Neuron (in vitro differentiated cells): ENCODE measurements at regions not wholly inside any gene's neighbourhood (a gene's known extent, or its start where the extent isn't known, plus 50 kb on each side); places are given as distances from the start of the nearest gene placed in this dataset.
"Not testable (repeated sequence)": the region's sequence is repeated elsewhere in the genome, so short reads cannot be mapped to it uniquely, and the experiment has no call there.

Experiments used
- H2AFZ ChIP-seq: one replicate; pipeline ENCODE4 v1.6.1; 2013; ENCODE audit warnings: low read depth, mild to moderate bottlenecking, inconsistent platforms, low read length, moderate library complexity
- H3K27me3 ChIP-seq: one replicate; pipeline ENCODE4 v1.6.1; 2013; ENCODE audit warnings: low read length; ENCODE audit not compliant: insufficient read depth
- H3K36me3 ChIP-seq: one replicate; pipeline ENCODE4 v1.6.1; 2013; ENCODE audit warnings: low read length; ENCODE audit not compliant: insufficient read depth
- H3K4me1 ChIP-seq: one replicate; pipeline ENCODE4 v1.6.1; 2013; ENCODE audit warnings: low read length; ENCODE audit not compliant: insufficient read depth
- H3K4me3 ChIP-seq: 2 replicates; pipeline ENCODE4 v1.5.1; 2013; ENCODE audit warnings: mild to moderate bottlenecking, low read length, moderate library complexity
- H3K9me3 ChIP-seq: one replicate; pipeline ENCODE4 v1.6.1; 2013; ENCODE audit warnings: low read length

DNA sequence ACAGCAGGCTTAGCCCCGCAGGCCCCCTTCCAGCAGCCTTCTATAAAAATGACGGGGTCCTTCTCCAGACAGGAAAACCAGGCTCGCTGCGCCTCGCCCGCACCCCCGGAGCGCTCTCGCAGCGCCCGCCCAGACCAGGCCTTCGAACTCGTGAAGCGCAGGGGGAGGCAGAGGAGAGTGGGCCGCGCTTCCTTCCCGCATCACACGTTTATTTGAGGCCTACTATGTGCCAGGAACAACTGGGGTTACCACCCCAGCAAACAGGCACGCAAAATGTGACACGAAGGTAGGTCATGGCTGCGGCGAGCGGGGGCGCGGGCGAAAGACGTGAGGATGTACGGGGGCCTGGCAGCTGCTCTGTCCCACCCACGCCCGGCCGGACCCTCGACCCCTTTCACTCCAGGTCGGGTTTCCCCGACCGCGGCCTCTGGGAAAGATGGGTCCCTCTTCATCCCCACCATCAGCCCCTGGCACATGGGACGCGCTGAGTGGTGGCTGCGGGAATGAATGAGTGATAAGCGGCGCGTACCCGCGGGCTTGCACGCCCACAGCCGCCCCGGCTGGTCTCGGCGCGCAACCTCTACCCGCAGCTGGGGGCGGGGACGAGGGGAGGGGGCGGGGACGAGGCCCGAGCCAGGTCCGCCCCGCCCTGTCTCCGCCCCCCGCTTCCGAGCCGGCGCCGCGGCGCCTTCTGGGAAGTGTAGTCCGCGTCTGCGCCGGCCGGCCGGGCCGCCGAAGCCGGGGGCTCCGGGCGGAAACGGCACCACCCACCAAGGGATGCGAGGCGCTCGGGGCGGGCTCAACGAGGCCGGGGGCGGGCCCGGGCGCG is 59.1 kb downstream of the ZNF467 start:
- peak overlapping the region; percentile 93 for H3K4me3 ChIP-seq
- H3K4me1 ChIP-seq = peaks cover 11% of the 10 kb centered on the region
- no peaks in the 10 kb centered on the region for H3K27me3 ChIP-seq
- no peaks in the 10 kb centered on the region for H3K36me3 ChIP-seq
- peak overlapping the region; percentile 85 for H2AFZ ChIP-seq
- H3K9me3 ChIP-seq = peaks cover 2% of the 10 kb centered on the region

- Histone ChIP-seq H3K4me3 (no peak overlapping the region), H2AFZ (peak overlapping the region; percentile 85), H3K4me1 (peaks cover 11% of the 10 kb centered on the region), H3K27me3 (no peaks in the 10 kb centered on the region), H3K36me3 (no peaks in the 10 kb centered on the region), H3K9me3 (no peaks in the 10 kb centered on the region)
Observed at GRCh38 chr7:149713731-149714068, 59.7 kb downstream of the ZNF467 start.

DNA sequence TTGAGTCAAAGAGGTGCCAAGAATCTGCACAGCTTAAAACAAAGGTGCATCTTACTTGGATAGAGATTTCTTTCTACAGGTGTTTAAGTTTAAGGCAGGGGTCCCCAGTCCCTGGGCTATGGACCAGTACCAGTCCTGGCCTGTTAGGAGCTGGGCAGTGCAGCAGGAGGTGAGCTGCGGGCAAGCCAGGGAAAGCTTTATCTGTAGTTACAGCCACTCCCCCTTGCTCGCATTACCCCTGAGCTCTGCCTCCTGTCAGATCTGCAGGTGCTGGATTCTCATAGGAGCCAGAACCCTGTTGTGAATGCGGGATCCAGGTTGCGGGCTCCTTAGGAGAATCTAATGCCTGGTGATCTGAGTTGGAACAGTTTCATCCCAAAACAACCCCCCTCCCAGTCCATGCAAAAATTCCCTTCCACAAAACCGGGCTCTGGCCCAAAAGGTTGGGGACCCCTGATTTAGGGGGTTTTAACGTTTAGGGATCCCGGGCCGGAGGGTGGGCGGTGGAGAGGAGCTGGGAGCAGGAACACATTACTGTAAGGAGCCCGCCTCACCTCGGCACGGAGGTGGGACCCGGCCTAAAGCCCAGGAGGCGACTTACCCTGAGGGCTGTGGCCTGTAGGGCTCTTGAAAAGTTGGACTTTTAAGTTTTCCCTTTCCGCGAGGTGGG is 60.2 kb downstream of the ZNF467 start:
- H3K4me1 ChIP-seq = peaks cover 11% of the 10 kb centered on the region
- no peak overlapping the region for H2AFZ ChIP-seq
- H3K36me3 ChIP-seq = no peaks in the 10 kb centered on the region
- no peaks in the 10 kb centered on the region for H3K27me3 ChIP-seq
- no peaks in the 10 kb centered on the region for H3K9me3 ChIP-seq
- H3K4me3 ChIP-seq = no peak overlapping the region

GRCh38 chr7:149708026-149708425 is 65.4 kb downstream of the ZNF467 start:
- Histone ChIP-seq H3K4me3 (no peak overlapping the region), H3K9me3 (peaks cover 4% of the 10 kb centered on the region), H3K27me3 (no peaks in the 10 kb centered on the region), H2AFZ (no peak overlapping the region), H3K4me1 (peaks cover 5% of the 10 kb centered on the region), H3K36me3 (no peaks in the 10 kb centered on the region)

- Histone ChIP-seq H3K9me3 (peaks cover 4% of the 10 kb centered on the region), H2AFZ (no peak overlapping the region), H3K27me3 (no peaks in the 10 kb centered on the region), H3K36me3 (no peaks in the 10 kb centered on the region), H3K4me3 (no peak overlapping the region), H3K4me1 (peaks cover 10% of the 10 kb centered on the region)
Observed at GRCh38 chr7:149707448-149707886, 65.9 kb downstream of the ZNF467 start.

- H3K27me3 ChIP-seq = no peaks in the 10 kb centered on the region
- H2AFZ ChIP-seq = no peak overlapping the region
- H3K4me3 ChIP-seq = no peak overlapping the region
- H3K4me1 ChIP-seq = peaks cover 10% of the 10 kb centered on the region
- H3K9me3 ChIP-seq = peaks cover 9% of the 10 kb centered on the region
- H3K36me3 ChIP-seq = no peaks in the 10 kb centered on the region
Observed at GRCh38 chr7:149706398-149706797, 67.0 kb downstream of the ZNF467 start.

DNA sequence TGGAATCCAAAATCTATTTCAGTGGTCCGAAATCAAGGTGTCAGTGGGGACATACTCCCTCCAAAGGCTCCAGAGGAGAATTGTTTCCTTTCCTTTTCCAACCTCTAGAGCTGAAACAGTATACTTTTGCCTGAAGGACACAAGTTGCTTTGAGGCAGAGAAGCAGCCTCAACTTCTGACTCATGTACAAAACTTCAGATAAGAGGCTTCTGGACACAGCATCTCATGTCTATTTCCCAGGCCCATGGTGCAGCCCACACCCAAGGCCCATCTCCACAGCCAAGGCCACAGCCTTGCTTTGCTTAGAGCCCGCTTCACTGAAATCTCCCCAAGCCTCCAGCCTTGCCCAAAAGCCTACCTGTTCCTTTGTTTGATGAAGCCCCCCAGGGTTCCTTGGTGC is 68.9 kb downstream of the ZNF467 start:
- Histone ChIP-seq H3K4me3 (no peak overlapping the region), H3K27me3 (no peaks in the 10 kb centered on the region), H2AFZ (no peak overlapping the region), H3K36me3 (no peaks in the 10 kb centered on the region), H3K9me3 (peaks cover 16% of the 10 kb centered on the region), H3K4me1 (peaks cover 10% of the 10 kb centered on the region)

DNA sequence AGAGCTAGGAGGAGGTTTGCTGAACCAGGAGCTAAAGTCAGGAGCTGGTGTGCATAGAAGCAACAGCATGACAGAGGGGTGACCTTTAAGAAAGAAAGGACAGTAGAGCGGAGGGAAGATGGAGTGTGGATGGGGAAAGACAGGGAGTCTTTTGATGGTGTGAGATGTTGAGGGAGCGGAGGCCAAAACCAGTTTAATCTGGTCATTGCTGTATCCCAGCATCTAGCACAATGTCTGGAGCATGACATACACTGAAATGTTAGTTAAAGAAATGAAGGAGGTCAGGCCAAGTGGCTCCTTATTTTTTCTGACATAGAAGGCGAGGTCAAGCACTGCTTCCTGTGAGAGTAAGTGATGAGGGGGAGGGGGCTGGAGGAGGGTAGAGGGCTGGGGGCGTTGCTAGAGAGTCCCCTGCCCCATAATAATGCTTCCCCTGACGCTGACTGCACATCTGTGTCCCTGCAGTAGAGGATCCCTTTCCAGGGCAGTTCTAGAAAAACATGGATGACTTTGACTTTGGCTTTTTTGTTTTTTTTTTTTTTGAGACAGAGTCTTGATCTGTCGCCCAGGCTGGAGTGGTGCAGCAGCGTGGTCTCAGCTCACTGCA is 70.2 kb downstream of the ZNF467 start:
- Histone ChIP-seq H3K9me3 (peaks cover 16% of the 10 kb centered on the region), H3K36me3 (no peaks in the 10 kb centered on the region), H3K4me1 (peaks cover 10% of the 10 kb centered on the region), H2AFZ (peak overlapping the region; percentile 51), H3K27me3 (no peaks in the 10 kb centered on the region), H3K4me3 (no peak overlapping the region)

- peaks cover 13% of the 10 kb centered on the region for H3K9me3 ChIP-seq
- no peak overlapping the region for H3K4me3 ChIP-seq
Observed at GRCh38 chr7:149701495-149702240, 71.7 kb downstream of the ZNF467 start.

GRCh38 chr7:149697767-149698166 is 75.6 kb downstream of the ZNF467 start:
- H3K4me1 ChIP-seq, H2AFZ ChIP-seq, H3K36me3 ChIP-seq, H3K27me3 ChIP-seq, H3K4me3 ChIP-seq: not testable (repeated sequence)
- peaks cover 12% of the 10 kb centered on the region for H3K9me3 ChIP-seq

More at GRCh38 chr7:149701495-149702240, 71.7 kb downstream of the ZNF467 start:
- no peaks in the 10 kb centered on the region for H3K36me3 ChIP-seq
- H3K27me3 ChIP-seq = no peaks in the 10 kb centered on the region
- H2AFZ ChIP-seq = no peak overlapping the region
- peaks cover 10% of the 10 kb centered on the region for H3K4me1 ChIP-seq

DNA sequence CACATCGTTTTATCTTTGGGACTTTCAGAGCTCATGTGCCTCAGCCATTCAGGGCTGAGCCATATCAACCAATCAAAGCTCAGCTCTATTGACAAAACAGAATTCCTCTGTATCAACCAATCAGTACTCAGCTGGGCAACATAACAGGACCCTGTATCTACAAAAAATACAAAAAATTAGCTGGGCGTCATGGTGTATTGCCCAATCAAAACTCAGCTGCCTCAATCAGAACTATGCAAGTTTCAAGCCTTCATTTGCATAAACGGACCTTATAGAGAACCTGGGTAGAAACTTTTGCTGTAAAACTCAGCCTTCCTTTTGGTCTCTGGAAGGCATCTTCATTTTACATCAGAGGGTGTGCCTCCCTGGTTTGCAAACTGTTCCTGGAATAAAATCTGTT is 77.1 kb downstream of the ZNF467 start:
- Histone ChIP-seq H3K27me3 (peaks cover 11% of the 10 kb centered on the region), H3K36me3 (no peaks in the 10 kb centered on the region), H3K9me3 (peaks cover 6% of the 10 kb centered on the region), H3K4me3 (no peak overlapping the region), H3K4me1 (no peaks in the 10 kb centered on the region), H2AFZ (no peak overlapping the region)

GRCh38 chr7:149692557-149692982 is 80.8 kb downstream of the ZNF467 start:
- Histone ChIP-seq H3K27me3 (peaks cover 28% of the 10 kb centered on the region), H3K4me1 (no peaks in the 10 kb centered on the region), H2AFZ (no peak overlapping the region), H3K4me3 (no peak overlapping the region), H3K36me3 (no peaks in the 10 kb centered on the region), H3K9me3 (no peaks in the 10 kb centered on the region)

DNA sequence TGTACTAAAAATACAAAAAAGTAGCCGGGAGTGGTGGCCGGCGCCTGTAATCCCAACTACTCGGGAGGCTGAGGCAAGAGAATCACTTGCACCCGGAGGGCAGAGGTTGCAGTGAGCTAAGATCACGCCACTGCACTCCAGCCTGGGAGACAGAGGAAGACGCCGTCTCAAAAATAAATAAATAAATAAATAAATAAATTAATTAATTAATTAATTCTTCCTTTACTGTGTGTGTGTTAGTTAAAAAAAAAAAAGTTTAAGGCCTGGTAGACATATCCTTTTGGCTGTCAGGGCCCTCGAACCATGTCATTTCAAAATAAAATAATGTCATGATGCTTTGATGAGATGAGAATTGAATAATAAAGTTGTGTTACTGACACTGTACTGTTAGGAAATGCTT is 81.3 kb downstream of the ZNF467 start:
- Histone ChIP-seq H3K4me1 (no peaks in the 10 kb centered on the region), H2AFZ (no peak overlapping the region), H3K4me3 (no peak overlapping the region), H3K9me3 (no peaks in the 10 kb centered on the region), H3K27me3 (peaks cover 28% of the 10 kb centered on the region), H3K36me3 (no peaks in the 10 kb centered on the region)
